Lower leg skin (tissue), 4 donors: ENCODE measurements at regions not wholly inside any gene's neighbourhood (a gene's known extent, or its start where the extent isn't known, plus 50 kb on each side); places are given as distances from the start of the nearest gene placed in this dataset.

Experiments
- DNase-seq, 2 donors: peaks; one replicate each; pipeline ENCODE4 v3.0.0-alpha.2; 2019; ENCODE audit warnings: low spot score in 2 of 2
- H3K4me3 ChIP-seq: fragments of 200-600 bp; sonication (generic); 2 replicates; pipeline ENCODE4 v1.5.1; 2017; ENCODE audit warnings: mild to moderate bottlenecking, low read depth; ENCODE audit not compliant: poor library complexity, severe bottlenecking
- POLR2A ChIP-seq, 2 donors: fragments of 450-650 bp; IDR thresholded peaks; one replicate each; pipeline ENCODE4 v1.6.1; 2016 to 2017; ENCODE audit warnings: antibody characterized with exemption in 2 of 2, mild to moderate bottlenecking in 1 of 2, moderate library complexity in 1 of 2
- WGBS, 2 donors: methylation state at CpG; one replicate each; pipeline ENCODE4 v1.1.5; 2018; 5-methylcytosine and 5-hydroxymethylcytosine counted together
- intact Hi-C: fragments of 100-400 bp; cut with DNase I; formaldehyde crosslinking; loops from one replicate; pipeline ENCODE4 v1.15.0; 2023; ENCODE audit warnings: low total_unique reads
- TF ChIP-seq, protein P1 (sequence below), 3 donors: fragments of 450-650 bp; IDR thresholded peaks; one replicate each; pipeline ENCODE4 v1.5.1; 2016; ENCODE audit warnings: antibody characterized with exemption in 3 of 3, mild to moderate bottlenecking in 3 of 3, moderate library complexity in 2 of 3

DNA sequence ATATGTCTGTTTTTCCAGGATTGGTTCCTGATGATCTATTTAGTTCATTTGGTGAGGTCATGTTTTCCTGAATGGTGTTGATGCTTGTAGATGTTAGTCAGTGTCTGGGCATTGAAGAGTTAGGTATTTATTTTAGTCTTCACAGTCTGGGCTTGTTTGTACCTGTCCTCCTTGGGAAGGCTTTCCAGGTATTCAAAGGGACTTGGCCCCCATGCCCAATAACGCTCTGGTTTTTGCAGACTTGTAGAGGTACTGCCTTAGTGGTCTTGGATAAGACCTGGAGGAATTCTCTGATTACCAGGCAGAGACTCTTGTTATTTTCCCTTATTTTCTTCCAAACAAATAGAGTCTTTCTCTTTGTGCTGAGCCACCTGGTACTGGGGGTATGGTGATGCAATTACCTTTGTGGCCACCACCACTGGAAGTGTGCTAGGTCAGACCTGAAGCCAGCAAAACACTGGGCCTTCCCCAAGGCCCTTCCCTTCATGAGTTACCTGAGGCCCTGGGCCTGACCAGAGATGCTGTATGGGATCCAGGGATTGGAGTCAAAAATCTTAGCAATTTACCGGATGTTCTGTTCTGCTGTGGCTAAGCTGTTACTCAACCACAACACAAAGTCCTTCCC, 63.3 kb upstream of the RXFP1 start:
- 66 to 67% methylated on average over 2 of the region's 2 CpGs for WGBS, 2 donors
- no peak for DNase-seq
- H3K4me3 ChIP-seq: no peak overlapping the region
- intact Hi-C loops: no loop called here
- TF ChIP-seq POLR2A (IDR thresholded peaks at IDR 0.05): no peak
- TF ChIP-seq, protein P1, sequence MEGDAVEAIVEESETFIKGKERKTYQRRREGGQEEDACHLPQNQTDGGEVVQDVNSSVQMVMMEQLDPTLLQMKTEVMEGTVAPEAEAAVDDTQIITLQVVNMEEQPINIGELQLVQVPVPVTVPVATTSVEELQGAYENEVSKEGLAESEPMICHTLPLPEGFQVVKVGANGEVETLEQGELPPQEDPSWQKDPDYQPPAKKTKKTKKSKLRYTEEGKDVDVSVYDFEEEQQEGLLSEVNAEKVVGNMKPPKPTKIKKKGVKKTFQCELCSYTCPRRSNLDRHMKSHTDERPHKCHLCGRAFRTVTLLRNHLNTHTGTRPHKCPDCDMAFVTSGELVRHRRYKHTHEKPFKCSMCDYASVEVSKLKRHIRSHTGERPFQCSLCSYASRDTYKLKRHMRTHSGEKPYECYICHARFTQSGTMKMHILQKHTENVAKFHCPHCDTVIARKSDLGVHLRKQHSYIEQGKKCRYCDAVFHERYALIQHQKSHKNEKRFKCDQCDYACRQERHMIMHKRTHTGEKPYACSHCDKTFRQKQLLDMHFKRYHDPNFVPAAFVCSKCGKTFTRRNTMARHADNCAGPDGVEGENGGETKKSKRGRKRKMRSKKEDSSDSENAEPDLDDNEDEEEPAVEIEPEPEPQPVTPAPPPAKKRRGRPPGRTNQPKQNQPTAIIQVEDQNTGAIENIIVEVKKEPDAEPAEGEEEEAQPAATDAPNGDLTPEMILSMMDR (IDR thresholded peaks at IDR 0.05): no peak

DNA sequence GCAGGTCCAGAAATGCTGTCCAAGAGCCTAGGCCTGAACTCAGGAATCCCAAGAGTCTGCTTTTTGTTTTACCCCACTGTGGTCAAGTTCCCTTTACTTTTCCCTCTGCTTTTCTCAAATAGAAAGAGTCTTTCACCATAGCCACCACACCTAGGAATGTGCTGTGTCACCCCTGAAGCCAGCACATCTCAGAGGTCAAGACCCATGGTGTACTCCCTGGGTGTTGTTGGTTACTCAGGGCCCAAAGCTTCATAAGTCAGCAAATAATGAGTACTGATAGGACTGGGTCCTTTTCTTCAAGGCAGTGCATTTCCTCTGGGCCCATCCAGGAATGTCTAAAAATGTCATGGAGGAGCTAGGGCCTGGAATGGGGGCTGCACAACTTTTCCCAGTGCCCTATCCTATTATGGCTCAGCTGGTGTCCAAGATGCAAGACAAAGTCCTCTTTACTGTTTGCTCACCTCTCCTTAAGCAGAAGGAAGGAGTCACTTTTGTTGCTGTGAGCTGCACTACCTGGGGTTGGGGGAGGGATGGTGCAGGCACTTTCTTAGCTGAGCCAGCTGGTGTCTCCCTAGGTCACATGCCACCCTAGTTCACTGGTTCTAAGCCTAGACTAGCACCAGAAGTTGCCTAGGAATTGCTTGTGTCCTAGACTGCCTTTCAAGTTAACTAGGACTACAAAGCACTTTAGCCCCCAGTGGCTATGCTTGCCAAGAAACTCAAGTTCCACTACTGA, 62.4 kb upstream of the RXFP1 start:
- no peak overlapping the region for H3K4me3 ChIP-seq
- TF ChIP-seq, protein P1 (IDR thresholded peaks at IDR 0.05): no peak
- TF ChIP-seq POLR2A (IDR thresholded peaks at IDR 0.05): no peak
- intact Hi-C loops: no loop called here
- no peak for DNase-seq

GRCh38 chr4:158461336-158461735, 60.3 kb upstream of the RXFP1 start:
- no peak overlapping the region for H3K4me3 ChIP-seq
- TF ChIP-seq, protein P1 (IDR thresholded peaks at IDR 0.05): no peak
- no peak for TF ChIP-seq POLR2A (IDR thresholded peaks at IDR 0.05)
- DNase-seq: no peak
- intact Hi-C loops: no loop called here
- 44 to 58% methylated on average over 2 of the region's 2 CpGs for WGBS, 2 donors

GRCh38 chr4:158462611-158463010, 59.1 kb upstream of the RXFP1 start:
- DNase-seq: no peak
- H3K4me3 ChIP-seq: no peak overlapping the region
- intact Hi-C loops: no loop called here
- TF ChIP-seq, protein P1 (IDR thresholded peaks at IDR 0.05): no peak
- TF ChIP-seq POLR2A (IDR thresholded peaks at IDR 0.05): no peak
